IMR-90 (cell line): ENCODE measurements at regions not wholly inside any gene's neighbourhood (a gene's known extent, or its start where the extent isn't known, plus 50 kb on each side); places are given as distances from the start of the nearest gene placed in this dataset.

ENCODE experiments used
- ATAC-seq: fragments of 200-7000 bp; cut with Tn5 transposase; 2 replicates; pipeline ENCODE4 v1.9.1; 2020; ENCODE audit warnings: low read depth, mild to moderate bottlenecking, moderate library complexity
- BruUV-seq: library from RNA; stranded (reverse); fragments of 400-500 nt; replicated peaks from 2 replicates; lab custom pipeline; 2021; lab: Mats Ljungman, UMichigan
- CTCF ChIA-PET: fragments of 300-600 bp; formaldehyde crosslinking; extraction: SDS; loops from one replicate; lab custom pipeline; 2021; ENCODE audit warnings: antibody characterized with exemption; lab: Yijun Ruan, JAX
- POLR2A ChIA-PET: fragments of 300-600 bp; sonication (Branson Sonifier 250); formaldehyde crosslinking; loops from one replicate; lab custom pipeline; 2022; ENCODE audit warnings: antibody characterized with exemption; ENCODE audit not compliant: unreplicated experiment; lab: Charles Lee
- DNase-seq: peaks from one replicate; pipeline ENCODE4 v3.0.0; 2013
- H2AFZ ChIP-seq: replicated peaks from 2 replicates; pipeline ENCODE3; 2013; ENCODE audit warnings: low read length, mild to moderate bottlenecking; ENCODE audit not compliant: poor library complexity
- H2AK5ac ChIP-seq: 2 replicates; pipeline ENCODE4 v1.6.1; 2013; ENCODE audit warnings: low read depth, low read length, inconsistent platforms
- H2AK9ac ChIP-seq: replicated peaks from 2 replicates; pipeline ENCODE3; 2013; ENCODE audit warnings: mild to moderate bottlenecking, low read depth, low read length, moderate library complexity; ENCODE audit not compliant: poor library complexity
- H2BK120ac ChIP-seq: 2 replicates; pipeline ENCODE4 v1.6.1; 2013; ENCODE audit warnings: low read depth, low read length, inconsistent platforms
- H2BK15ac ChIP-seq: 3 replicates; pipeline ENCODE4 v1.6.1; 2013; ENCODE audit warnings: low read depth, low read length, inconsistent platforms
- H2BK20ac ChIP-seq: 2 replicates; pipeline ENCODE4 v1.6.1; 2013; ENCODE audit warnings: low read depth, mild to moderate bottlenecking, inconsistent platforms, low read length, moderate library complexity
- H2BK5ac ChIP-seq: 2 replicates; pipeline ENCODE4 v1.6.1; 2013; ENCODE audit warnings: mild to moderate bottlenecking, low read depth, low read length, inconsistent platforms; ENCODE audit not compliant: poor library complexity, severe bottlenecking
- H3K14ac ChIP-seq: replicated peaks from 2 replicates; pipeline ENCODE4 v1.6.1; 2013; ENCODE audit warnings: low read depth, low read length, inconsistent platforms
- H3K18ac ChIP-seq: 2 replicates; pipeline ENCODE4 v1.6.1; 2013; ENCODE audit warnings: low read depth, low read length, control low read depth
- H3K23ac ChIP-seq: 2 replicates; pipeline ENCODE4 v1.6.1; 2013; ENCODE audit warnings: low read depth, low read length, inconsistent platforms
- H3K27ac ChIP-seq: 2 replicates; pipeline ENCODE4 v1.5.1; 2013; ENCODE audit warnings: mild to moderate bottlenecking, control low read depth, low read length; ENCODE audit not compliant: insufficient read depth
- H3K27me3 ChIP-seq: 2 replicates; pipeline ENCODE4 v1.6.1; 2013; ENCODE audit warnings: low read length; ENCODE audit not compliant: control insufficient read depth, insufficient read depth
- H3K36me3 ChIP-seq: 2 replicates; pipeline ENCODE4 v1.6.1; 2013; ENCODE audit warnings: low read length, mixed read lengths; ENCODE audit not compliant: control insufficient read depth, insufficient read depth
- H3K4ac ChIP-seq: 2 replicates; pipeline ENCODE4 v1.6.1; 2013; ENCODE audit warnings: low read depth, low read length, inconsistent platforms
- H3K4me1 ChIP-seq: 2 replicates; pipeline ENCODE4 v1.6.1; 2013; ENCODE audit warnings: low read length, mixed read lengths; ENCODE audit not compliant: control insufficient read depth, insufficient read depth
- H3K4me2 ChIP-seq: 2 replicates; pipeline ENCODE4 v1.6.1; 2013; ENCODE audit warnings: low read depth, mild to moderate bottlenecking, control low read depth, low read length, moderate library complexity
- H3K4me3 ChIP-seq: 2 replicates; pipeline ENCODE4 v1.5.1; 2013; ENCODE audit warnings: low read depth, mild to moderate bottlenecking, control low read depth, low read length, moderate library complexity; ENCODE audit not compliant: insufficient read depth
- H3K56ac ChIP-seq: 2 replicates; pipeline ENCODE4 v1.6.1; 2013; ENCODE audit warnings: low read length, inconsistent platforms; ENCODE audit not compliant: insufficient read depth; ENCODE audit errors: extremely low read depth
- H3K79me1 ChIP-seq, 2 experiments: 2 replicates each; pipeline ENCODE4 v1.6.1; 2013; ENCODE audit warnings: low read length in 2 of 2, inconsistent platforms in 1 of 2, low read depth in 1 of 2
- H3K9ac ChIP-seq: 2 replicates; pipeline ENCODE4 v1.6.1; 2013; ENCODE audit warnings: low read depth, low read length, control low read depth
- H3K9me1 ChIP-seq: 2 replicates; pipeline ENCODE4 v1.6.1; 2013; ENCODE audit warnings: low read length, inconsistent platforms; ENCODE audit not compliant: insufficient read depth
- H3K9me3 ChIP-seq: 2 replicates; pipeline ENCODE4 v1.6.1; 2013; ENCODE audit warnings: low read length; ENCODE audit not compliant: control insufficient read depth, insufficient read depth
- H4K20me1 ChIP-seq: 2 replicates; pipeline ENCODE4 v1.6.1; 2013; ENCODE audit warnings: low read length, inconsistent platforms; ENCODE audit not compliant: insufficient read depth
- H4K5ac ChIP-seq: 2 replicates; pipeline ENCODE4 v1.6.1; 2013; ENCODE audit warnings: mild to moderate bottlenecking, low read depth, low read length, control low read depth
- H4K8ac ChIP-seq, 2 experiments: 2 replicates each; pipeline ENCODE4 v1.6.1; 2013; ENCODE audit warnings: low read depth in 2 of 2, low read length in 2 of 2, control low read depth in 1 of 2, inconsistent platforms in 1 of 2
- H4K91ac ChIP-seq: 2 replicates; pipeline ENCODE4 v1.6.1; 2013; ENCODE audit warnings: low read depth, low read length, inconsistent platforms; ENCODE audit not compliant: insufficient read depth
- BHLHE40 ChIP-seq: fragments of 150-350 bp; IDR thresholded peaks from 2 replicates; pipeline ENCODE4 v1.6.1; 2016; ENCODE audit warnings: mild to moderate bottlenecking, low read depth, low read length
- CEBPB ChIP-seq: IDR thresholded peaks from 2 replicates; pipeline ENCODE4 v1.6.1; 2012; ENCODE audit warnings: low read depth, low read length, improper control_type of control experiment
- CHD1 ChIP-seq: IDR thresholded peaks from 2 replicates; pipeline ENCODE4 v1.6.1; 2012; ENCODE audit warnings: low read depth, low read length, improper control_type of control experiment
- CTCF ChIP-seq: conservative IDR thresholded peaks from 2 replicates; pipeline ENCODE4 v1.5.1; 2012; ENCODE audit warnings: mild to moderate bottlenecking, low read depth, low read length, improper control_type of control experiment
- ELK1 ChIP-seq: fragments of 150-350 bp; IDR thresholded peaks from 2 replicates; pipeline ENCODE4 v1.6.1; 2016; ENCODE audit warnings: low read depth, mild to moderate bottlenecking, low read length, moderate library complexity, borderline replicate concordance
- FOS ChIP-seq: fragments of 150-350 bp; IDR thresholded peaks from 2 replicates; pipeline ENCODE4 v1.6.1; 2016; ENCODE audit warnings: low read depth, low read length
- MAFK ChIP-seq: IDR thresholded peaks from 2 replicates; pipeline ENCODE4 v1.6.1; 2012; ENCODE audit warnings: low read depth, low read length, improper control_type of control experiment
- MAZ ChIP-seq: IDR thresholded peaks from 2 replicates; pipeline ENCODE4 v1.6.1; 2012; ENCODE audit warnings: low read depth, mild to moderate bottlenecking, low read length, improper control_type of control experiment, moderate library complexity, borderline replicate concordance
- MXI1 ChIP-seq: IDR thresholded peaks from 2 replicates; pipeline ENCODE4 v1.6.1; 2012; ENCODE audit warnings: low read depth, mild to moderate bottlenecking, low read length, moderate library complexity, borderline replicate concordance
- POLR2A ChIP-seq: IDR thresholded peaks from 2 replicates; pipeline ENCODE4 v1.6.1; 2012; ENCODE audit warnings: mild to moderate bottlenecking, low read depth, low read length
- RAD21 ChIP-seq: IDR thresholded peaks from 2 replicates; pipeline ENCODE4 v1.6.1; 2012; ENCODE audit warnings: low read length, improper control_type of control experiment
- RCOR1 ChIP-seq: IDR thresholded peaks from 2 replicates; pipeline ENCODE4 v1.6.1; 2012; ENCODE audit warnings: mild to moderate bottlenecking, low read length, improper control_type of control experiment; ENCODE audit not compliant: insufficient replicate concordance
- RFX5 ChIP-seq: IDR thresholded peaks from 2 replicates; pipeline ENCODE4 v1.8.0; 2012; ENCODE audit warnings: low read depth, mild to moderate bottlenecking, low read length, moderate library complexity
- SMC3 ChIP-seq: fragments of 150-350 bp; IDR thresholded peaks from 2 replicates; pipeline ENCODE4 v1.6.1; 2016; ENCODE audit warnings: low read depth, mild to moderate bottlenecking, antibody characterized with exemption, low read length, moderate library complexity
- WGBS, 2 experiments: methylation state at CpG; one replicate each; pipeline versions ENCODE4 v1.1.5 to v1.1.7; 2013; ENCODE audit warnings: missing lambda C conversion rate in 2 of 2; ENCODE audit not compliant: insufficient read length in 1 of 2; ENCODE audit errors: extremely low coverage in 2 of 2; 5-methylcytosine and 5-hydroxymethylcytosine counted together
- dilution Hi-C: fragments of 300-500 bp; cut with HindIII; formaldehyde crosslinking; loops from one replicate; pipeline ENCODE4 v1.14.3; 2018; ENCODE audit warnings: low sequenced_read_pairs; ENCODE audit not compliant: unreplicated experiment
- in situ Hi-C: fragments of 300-500 bp; cut with MboI; formaldehyde crosslinking; loops from 3 replicates; pipeline ENCODE4 v1.14.3; 2019; ENCODE audit warnings: low sequenced_read_pairs, inconsistent platforms, mixed read lengths
- intact Hi-C: fragments of 100-400 bp; cut with micrococcal nuclease; formaldehyde crosslinking; loops from 2 replicates; pipeline ENCODE4 v1.10.0; 2022

- TF ChIP-seq ELK1 (no peak), CTCF (no peak), SMC3 (no peak), BHLHE40 (no peak), FOS (no peak), CEBPB (no peak), RAD21 (no peak), RCOR1 (no peak), RFX5 (no peak), CHD1 (no peak), MAFK (no peak), MAZ (no peak), MXI1 (no peak), POLR2A (no peak)
- Histone ChIP-seq H2BK5ac (no peak overlapping the region), H3K4me1 (no peaks in the 10 kb centered on the region), H2AK9ac (no peak overlapping the region), H4K5ac (no peak overlapping the region), H2AFZ (no peak overlapping the region), H4K20me1 (no peaks in the 10 kb centered on the region), H4K91ac (no peak overlapping the region), H3K27ac (no peak overlapping the region), H3K9me3 (no peaks in the 10 kb centered on the region), H4K8ac (no peak overlapping the region), H3K18ac (no peak overlapping the region), H3K27me3 (no peaks in the 10 kb centered on the region), H3K9ac (no peak overlapping the region), H2AK5ac (no peak overlapping the region), H3K9me1 (no peaks in the 10 kb centered on the region; the same call in 1 of the 2 replicates), H2BK20ac (no peak overlapping the region), H2BK120ac (no peak overlapping the region), H3K79me1 (no peaks in the 10 kb centered on the region), H3K4ac (no peak overlapping the region), H3K23ac (0 out of 2 replicates have a peak overlapping the region, but pooled peaks have one; percentile 76), H3K14ac (0 out of 2 replicates have a peak overlapping the region, but pooled peaks have one; percentile 14), H3K36me3 (no peaks in the 10 kb centered on the region), H3K56ac (no peak overlapping the region), H3K4me3 (no peak overlapping the region), H3K4me2 (no peak overlapping the region), H2BK15ac (no peak overlapping the region)
- in situ Hi-C loops, result no loop called here
- no CpG with 5 or more reads among the region's 2 CpGs for WGBS, 2 experiments
- ATAC-seq, result no peak
- dilution Hi-C loops, result no loop called here
- POLR2A ChIA-PET, result no interaction called here
- intact Hi-C loops, result no loop called here
- peak; percentile 51 for DNase-seq
- CTCF ChIA-PET, result no interaction called here
- no TSS peak for BruUV-seq
These were observed 278.0 kb upstream of the DSEL start for GRCh38 chr18:67794521-67794920.
